Islet precursor cell (in vitro differentiated cells): ENCODE measurements at regions not wholly inside any gene's neighbourhood (a gene's known extent, or its start where the extent isn't known, plus 50 kb on each side); places are given as distances from the start of the nearest gene placed in this dataset.

Source experiments
- DNase-seq: peaks from one replicate; pipeline ENCODE4 v3.0.0-alpha.2; 2018

DNA sequence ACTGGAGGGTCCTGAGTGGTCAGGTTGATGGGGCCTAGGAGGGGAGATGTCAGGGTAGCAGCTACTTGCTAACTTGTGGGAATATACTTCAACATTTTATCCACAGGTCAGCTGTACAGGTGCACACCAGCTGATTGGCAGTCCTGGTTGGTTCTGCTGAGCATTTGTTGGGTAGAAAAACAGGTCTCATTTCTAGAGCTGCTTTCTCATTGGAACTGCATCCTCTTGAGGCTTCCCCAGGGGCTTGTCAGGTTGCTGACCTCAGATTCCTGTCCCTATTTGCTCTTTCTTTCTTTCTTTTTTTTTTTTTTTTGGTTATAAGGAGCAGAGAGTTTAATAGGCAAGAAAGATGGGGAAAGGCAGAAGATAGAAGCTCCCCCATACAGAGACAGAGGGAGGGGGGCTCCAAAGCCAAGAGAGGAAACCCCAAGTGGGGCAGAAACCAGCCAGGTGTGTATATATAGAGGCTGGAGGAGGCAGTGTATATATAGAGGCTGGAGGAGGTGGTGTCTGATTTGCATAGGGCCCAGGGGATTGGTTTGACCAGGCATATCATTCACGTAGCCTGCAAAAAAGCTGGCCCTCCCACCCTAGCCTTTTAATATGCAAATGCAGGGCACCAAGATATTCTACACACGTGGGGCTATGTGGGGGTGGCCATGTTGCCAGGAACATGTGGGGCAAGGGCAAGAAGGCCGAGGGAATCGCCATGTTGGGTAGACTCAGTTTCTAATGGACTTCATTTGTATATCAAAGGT, 57.3 kb upstream of the STUM start:
- peak; percentile 28 for DNase-seq

DNA sequence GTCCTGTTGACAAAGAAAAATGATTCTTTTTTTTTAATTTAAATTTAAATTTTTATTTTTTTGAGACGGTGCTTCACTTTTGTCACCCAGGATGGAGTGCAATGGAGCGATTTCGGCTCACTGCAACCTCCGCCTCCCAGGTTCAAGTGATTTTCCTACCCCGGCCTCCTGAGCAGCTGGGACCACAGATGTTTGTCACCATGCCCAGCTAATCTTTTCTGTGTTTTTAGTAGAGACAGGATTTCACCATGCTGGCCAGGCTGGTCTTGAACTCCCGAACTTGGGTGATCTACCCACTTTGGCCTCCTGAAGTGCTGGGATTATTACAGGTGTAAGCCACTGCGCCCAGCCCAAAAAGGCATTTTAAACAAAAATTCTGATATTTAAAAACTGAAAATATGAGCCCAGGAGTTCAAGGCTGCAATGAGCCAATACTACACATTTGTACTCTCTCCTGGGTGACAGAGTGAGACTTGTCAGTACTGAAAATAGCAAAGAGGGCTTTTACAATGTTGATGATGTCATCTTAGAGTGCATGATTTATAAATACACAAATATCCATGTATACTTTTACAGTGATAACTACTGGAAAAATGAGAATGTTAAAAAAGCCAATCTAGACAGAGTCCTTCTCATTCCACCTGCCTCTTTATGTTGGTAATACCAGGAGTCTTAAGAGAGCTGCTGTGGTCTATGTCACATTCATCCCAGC, 56.0 kb upstream of the STUM start:
- DNase-seq, result peak; percentile 4

DNA sequence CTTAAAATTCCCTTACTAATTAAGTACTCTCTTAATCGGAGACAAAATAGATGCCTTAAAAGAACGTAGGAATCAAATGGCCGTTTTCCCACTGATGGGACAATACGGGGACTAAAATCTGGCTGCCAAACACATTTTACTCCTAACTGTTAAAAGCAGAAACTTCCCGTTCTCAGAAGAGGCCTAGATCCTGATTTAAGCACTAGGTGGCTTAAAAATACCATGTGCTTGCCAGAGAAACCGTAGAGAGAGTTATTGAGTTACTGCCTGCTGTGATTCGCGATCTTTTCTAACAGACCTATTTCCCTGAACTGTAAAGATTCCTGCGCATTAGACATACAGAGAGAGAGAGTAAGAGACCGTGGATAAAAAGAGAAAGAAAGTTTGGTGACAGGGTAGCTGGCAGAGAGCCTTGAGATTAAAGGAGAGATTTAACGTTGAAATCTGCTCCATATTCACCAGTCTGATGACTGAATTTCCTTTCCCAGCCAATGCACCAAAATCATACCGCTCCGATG, 54.4 kb upstream of the STUM start:
- no peak for DNase-seq

DNA sequence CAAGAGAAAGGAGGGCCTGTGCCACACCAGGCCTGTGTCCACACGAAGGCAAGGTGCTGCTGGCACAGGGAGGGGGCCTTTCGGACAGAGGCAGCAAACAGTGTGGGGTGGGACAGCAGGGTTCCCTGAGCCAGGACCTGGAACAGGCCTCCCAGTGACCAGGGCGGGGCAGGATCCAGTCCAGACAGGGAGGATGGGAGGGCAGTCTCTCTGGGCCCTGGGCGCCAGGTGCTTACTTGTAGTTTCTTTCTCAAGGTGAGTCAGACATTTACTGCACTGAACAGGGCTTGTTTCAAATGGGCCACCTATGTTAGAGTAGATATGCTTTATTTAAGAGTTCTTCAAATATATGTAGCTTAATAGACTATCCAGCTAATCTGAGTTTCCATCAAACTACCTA, 52.8 kb upstream of the STUM start:
- peak; percentile 79 for DNase-seq

DNA sequence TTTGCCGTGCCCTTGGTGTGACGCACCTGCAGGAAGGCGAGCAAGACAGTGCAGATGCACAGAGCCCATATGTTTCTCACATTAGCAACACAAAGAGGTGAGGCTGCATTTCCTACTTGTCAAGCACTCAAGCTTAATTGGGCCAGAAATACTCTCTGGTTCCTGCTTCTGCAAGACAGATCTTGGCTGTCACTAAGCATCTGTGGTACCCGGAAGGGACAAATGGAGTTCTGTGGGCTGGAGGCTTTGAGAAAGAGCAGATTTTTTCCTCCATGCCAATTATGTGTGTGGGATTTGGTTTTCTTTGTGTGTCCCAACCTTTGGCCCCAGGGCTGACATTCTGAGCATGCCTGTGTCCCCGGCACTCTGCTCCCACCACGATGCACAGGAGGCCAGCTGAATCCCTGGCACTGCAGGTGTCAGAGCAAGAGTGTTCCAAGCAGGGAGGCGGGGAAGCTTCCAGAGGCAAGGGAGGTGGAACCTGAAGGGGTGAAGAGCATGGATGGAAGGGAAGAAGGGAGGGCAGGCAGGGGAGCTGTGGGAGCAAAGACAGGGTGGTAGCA, 52.0 kb upstream of the STUM start:
- DNase-seq, result peak; percentile 84

DNA sequence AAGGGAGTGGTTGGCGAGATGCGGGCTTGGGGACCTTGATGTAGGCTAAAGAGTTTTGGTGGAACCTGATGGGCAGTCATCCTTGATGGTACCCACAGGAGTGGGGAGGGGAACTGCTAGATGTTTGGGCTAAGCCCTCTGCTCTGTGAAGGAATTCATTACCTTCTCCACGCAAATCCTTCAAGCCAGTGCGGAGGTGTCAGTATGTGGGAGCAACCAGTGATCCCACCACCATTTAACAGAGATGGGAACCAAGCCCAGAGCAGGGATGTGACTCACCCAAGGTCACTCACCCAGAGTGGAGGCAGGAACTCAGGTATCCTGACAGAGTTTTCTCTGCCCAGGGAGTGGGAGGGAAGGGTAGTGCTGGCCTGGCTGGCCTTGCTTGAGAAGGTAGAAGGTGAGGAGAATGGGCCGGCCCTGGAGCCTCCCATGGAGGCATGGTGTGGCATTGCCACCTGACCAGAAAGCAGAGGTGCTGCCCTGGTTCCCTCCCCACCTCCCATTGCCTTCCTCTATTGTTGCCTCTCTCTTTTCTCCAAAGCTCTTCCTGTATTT, 51.2 kb upstream of the STUM start:
- peak; percentile 48 for DNase-seq

DNA sequence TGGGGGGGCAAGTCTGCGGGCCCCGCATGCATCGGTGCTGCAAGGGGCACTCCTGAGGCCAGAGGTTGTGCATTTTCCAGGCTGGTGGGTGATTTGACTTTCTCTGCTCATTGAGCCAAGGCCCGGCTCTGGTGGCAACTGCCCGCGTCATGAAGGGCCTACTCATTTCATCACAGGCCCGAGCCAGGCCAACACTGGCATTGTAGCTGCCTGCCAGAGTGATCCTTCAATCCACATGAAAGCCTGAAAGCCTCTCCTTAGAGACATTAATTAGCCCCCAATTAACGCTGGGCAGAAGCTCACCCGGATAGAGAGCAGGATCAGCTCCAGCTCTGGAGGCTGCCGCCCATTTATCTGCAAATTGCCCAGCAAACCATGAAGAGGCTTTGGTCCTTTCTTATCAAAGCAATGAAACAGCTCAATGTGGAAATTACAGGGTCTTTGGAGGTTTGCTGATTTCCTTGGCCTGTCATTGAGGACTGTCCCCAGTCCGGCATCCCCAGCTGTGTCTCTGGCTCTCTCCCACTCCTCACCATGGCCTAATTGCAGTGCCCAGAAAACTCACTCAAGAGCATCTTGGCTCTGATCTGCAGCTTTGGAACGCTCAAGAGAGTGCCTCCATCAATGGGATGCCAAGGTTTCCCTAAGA, 50.4 kb upstream of the STUM start:
- peak; percentile 40 for DNase-seq

DNA sequence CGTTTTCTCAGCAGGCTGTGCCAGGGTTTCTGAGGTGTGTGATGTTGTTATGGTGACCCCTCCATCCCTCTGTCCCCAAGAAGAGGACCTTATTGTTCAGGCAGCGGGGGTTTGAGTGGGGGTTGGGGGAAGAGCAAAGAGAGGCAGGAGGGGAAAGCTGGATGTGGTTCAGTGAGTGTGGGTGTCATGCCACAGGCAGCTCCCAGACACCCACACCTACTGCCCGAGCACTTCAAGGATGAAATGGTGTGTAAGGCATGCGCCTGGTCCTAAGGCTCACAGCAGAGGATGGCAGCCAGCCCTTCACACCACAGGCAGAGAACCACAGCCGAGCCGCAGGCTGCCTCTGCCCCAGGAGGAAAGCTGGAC, 49.9 kb upstream of the STUM start:
- peak; percentile 45 for DNase-seq
